IPS-NIHi7 (cell line): ENCODE measurements at regions not wholly inside any gene's neighbourhood (a gene's known extent, or its start where the extent isn't known, plus 50 kb on each side); places are given as distances from the start of the nearest gene placed in this dataset.

Experiments used
- DNase-seq: peaks from one replicate; pipeline ENCODE4 v3.0.0; 2012; ENCODE audit warnings: mixed read lengths; ENCODE audit errors: extremely low spot score

DNA sequence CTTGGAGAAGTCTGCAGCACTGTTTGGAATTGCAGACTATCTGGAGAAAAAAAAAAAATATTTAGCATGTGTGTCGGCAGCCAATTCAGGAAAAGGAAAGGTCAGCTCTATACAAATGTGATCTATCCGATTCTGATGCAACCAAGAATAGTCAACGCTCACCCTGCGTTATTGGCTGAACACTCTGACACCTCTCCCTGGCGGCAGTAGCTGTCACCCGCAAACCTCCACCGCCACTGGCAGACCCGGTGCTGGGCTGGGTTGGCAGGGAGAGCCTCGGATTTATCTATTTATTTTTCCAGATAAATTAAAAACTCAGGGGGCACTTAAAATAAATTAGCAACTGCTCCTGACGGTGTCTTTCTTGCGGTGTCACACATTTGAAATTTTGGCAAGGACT, 409.7 kb downstream of the VRK1 start:
- DNase-seq = no peak

DNA sequence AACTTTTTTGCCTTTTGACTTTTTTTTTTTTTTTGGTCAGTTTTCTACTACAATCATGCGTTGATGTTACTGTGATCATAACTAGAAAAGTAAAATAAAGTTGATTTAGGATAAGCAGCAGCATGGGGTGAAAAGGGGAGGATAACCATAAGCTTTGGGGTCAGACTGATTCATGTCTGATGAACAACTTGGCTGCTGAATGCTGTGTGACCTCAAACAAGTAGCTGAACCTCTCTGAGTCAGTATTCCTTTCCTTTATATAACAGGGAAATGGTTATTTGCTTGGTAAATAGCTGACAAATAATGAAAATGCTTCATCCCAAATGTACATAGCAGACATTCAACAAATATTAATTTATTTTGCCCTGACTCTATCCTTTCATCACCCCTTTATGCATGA, 413.0 kb downstream of the VRK1 start:
- DNase-seq = no peak

DNA sequence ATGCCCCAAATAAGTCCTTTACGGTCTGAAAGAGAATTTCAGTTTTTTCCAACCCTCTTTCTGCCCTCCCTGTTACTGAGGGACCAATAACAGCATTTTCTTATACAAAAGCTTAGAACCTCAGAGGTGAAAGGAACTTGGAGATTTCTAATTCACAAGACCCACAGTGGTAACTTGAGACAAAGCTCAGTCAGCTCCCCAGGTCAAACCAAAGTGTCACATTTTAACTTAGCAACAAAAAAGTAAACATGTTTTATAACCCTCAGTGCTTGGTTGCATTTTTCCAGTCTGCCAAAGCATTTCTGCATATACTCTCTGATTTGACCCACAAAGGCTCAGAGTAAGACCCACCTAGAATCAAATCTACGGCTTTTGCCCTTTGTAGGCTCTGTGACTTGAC, 415.2 kb downstream of the VRK1 start:
- DNase-seq = no peak

DNA sequence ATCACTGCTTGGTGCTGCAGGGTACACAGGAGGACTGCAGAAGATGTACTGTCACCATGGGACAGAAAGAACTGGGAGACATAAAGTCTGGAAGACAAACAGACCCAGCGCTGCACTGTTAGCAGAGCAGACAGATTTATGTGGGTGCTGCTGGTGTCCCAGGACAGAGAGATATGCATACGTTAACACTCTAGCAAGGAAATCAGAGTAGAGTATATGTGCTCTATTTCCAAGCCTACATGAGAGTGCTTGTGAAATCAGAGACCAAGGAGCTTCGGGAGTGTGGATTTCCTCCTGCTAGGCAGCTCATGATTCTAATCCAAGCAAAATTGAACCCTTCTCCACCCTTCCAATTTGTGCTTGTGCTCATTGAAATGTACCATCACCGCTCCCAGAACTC, 416.5 kb downstream of the VRK1 start:
- DNase-seq = no peak

DNA sequence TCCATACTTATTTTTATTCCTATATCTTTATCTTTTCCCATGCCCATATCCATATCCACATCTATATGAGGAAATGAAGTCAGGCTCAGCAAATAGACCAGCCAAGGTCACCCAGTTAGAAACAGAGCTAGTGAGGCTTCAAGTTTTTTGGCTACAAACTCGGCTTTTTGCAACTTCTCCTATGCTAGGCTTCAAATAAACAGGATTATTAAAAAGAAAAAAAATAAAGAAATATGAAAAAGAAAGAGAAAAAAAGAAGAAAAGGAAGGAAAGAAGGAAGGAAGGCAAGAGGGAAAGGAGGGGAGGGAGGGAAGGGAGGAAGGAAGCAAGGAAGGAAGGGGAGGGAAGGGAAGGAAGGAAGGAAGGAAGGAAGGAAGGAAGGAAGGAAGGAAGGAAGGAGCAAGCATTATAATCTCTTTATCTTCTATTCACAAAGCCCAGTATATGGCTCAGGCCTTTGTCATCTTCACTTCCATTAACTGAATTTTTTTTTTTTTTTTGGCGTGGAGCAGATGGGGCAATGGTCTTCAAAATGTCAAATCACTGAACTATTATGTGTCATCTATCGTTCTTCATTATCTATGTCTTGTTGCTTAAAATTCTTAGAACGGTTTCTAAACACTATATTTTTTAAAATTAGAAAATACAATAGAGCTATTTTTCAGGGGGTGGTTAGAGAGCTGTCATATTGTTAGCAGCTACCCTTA, 418.2 kb downstream of the VRK1 start:
- DNase-seq = no peak

DNA sequence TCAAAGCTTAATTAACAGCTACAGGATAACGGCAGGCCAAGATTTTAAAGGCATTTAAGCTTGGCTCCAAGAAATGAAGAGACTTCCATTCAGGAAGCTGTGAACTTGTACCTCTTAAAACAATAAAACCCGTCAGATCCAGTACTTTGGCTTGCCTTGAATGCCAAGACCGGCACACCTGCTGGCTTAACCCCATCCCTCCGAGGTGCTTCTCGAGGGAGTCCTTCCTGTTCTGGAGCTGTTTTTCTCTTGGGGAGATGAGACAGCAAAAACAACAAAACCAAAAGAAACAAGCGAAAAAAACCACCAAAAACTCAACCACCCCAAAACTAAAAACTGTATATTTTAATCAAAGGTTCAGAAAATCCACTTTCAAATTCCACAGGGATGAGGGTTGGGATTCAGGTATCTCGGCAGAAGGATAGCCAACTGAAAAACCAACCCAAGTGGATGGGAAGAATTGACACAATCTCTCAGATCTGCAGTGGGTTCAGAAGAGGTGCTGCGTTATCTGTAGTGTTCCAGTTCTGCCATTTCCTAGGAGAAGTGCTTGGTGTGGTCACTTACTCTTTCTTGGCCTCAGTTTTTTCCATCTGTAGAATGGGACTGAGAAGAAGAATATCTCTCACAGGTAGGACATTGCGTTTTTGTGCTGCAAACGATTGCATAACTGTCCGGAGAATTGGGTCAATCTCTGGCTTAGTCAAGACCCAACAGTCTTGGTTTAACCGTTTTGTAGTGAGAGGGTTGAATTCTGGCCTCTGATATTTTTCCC, 420.1 kb downstream of the VRK1 start:
- DNase-seq = no peak

DNA sequence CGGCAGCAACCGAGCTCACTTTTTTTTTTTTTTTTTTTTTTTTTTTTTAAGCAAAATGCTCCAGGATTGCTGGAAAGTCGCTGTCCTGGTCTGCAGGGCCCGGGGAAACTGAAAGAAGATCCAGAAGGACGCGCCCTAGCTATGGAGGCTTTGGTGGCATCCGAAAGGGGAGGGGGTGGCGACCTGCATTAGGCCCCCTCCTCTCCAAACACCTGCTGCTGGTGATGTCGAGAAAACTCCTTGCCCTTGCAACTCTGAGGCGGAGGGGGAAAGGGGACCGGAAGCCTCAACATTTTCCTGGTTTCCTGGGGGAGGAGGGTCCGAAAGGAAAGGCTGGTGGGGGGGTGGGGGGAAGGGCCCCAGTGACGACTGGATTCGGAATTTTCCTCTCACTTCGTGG, 421.1 kb downstream of the VRK1 start:
- DNase-seq = peak; percentile 37

DNA sequence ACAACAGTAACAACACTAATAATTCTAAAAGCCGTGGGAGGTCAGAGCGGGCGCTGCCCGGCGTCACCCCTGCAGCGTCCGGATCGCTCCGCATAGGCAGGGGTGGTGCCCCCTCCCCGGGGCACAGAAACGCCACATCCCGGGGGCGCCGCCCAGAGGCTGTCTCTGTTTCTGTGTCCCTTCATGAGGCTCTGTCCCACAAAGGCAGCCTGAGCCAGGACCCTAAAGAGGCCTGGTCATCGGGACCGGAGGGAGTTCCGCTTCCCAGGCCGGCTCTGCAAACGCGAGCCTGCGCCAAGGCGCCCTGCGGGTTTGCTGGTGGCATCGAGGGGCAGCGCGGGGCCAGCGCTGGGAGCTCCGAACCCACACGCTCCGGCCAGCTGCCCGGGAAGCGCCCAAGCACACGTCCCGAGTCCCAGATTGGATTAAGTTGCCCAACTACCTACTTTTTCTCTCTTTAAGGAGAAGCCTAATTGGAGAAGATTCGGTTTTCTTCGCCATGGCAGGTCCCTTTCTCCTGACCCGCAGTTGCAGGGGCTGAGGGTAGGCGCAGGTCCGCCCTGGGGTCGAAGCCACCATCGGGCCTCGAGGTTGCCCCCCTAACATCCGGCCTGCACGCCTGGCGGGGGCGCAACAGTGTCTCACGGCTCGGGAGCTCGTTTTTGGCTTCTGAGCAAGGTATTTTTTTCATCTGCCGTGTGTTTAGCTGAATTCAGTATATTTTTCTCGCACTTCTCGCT, 421.7 kb downstream of the VRK1 start:
- DNase-seq = peak; percentile 60

DNA sequence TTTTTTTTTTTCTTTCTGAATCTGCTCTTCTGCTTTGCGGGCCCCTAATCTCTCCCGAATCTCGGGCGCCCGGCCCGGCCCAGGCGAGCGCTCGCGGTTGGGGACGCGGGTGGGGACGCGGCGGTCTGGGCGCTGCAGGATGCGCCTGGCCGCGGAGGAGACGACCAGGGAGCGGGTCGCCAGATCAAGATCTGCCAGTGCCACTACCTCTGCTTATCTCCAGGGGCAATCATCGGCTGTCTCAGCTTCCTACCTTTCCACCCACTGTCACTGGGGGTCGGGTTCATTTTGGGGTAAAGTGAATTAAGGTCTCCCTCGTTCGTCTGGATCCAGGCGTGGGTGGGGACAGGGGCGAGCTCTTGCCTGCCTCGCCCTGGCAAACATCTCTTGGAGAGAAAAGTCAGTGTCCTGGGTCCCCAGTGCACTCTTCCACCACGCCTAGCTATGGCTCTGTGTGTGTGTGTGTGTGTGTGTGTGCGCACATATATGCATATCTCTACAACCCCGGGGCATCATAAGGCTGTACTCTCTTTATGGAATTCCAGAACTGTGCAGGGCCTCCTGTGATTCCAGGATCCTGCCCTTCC, 422.3 kb downstream of the VRK1 start:
- DNase-seq = no peak

DNA sequence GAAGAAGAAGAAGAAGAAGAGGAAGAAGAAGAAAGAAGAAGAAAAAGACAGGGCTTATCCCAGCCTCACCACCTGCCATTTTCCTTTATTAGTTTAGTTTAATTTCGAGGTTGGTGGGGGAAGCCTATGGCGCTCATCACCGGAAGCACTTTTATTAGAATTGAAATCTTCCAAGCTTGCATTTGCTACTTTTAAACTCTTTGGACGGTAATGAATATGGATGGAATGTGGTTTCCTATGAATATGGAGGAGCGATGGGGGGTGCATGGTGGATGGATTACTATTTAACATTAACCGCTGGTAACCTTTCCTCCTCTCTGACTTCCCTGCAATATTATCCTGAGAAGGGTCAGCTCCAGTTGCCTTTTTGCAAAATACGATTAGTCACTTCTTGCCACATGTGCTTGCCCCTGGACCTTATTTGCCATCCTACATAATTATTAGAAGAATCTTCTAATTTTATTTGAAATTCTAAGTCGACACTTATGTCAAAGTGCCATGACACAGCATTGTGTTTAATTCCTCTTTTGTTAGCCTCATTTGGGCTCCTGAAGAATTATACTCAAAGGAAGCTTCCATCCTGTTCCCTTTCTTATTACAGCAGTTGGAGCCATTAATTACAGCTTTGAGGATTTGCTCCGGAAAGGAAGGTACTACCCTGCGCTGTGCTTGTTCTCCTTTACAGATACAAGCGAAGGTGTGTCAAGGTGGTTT, 424.5 kb downstream of the VRK1 start:
- DNase-seq = no peak

DNA sequence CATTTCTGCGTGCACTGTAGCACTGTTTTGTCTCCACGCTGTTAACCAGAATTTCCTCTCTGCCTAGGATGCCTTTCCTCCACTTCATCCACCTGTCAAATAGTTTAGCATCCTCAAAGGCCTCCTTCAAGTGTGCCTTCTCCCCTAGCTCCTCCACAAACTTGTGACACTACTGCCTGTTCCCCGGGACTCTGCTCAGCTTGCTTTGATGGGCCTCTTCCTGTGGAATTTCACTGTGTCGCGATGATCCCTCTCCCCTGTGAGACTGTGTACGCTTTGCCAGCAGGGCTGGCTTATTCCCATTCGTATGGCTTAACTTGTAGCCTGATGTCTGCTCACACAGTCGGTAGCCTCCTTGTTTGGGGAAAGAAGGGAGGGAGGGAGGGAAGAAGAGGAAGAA, 426.8 kb downstream of the VRK1 start:
- no peak for DNase-seq

DNA sequence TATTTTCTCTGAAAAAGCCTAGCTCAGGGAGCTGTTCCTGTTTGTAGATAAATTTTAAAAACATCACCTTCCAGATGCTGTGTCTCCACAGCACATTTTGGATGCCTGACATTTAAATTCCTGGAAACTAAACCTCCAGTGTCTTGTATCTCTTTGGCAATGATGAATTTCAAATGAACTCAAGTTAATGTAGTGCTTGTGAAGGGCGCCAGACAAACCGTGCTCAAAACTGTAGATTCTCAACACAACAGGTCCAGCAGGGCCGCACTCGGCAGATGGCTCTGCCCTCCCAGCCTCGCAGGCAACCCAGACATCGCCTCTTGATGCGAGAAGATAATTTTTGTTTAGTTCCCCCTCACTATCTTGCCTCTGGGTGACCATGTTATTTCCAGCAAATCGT, 432.9 kb downstream of the VRK1 start:
- DNase-seq = no peak

DNA sequence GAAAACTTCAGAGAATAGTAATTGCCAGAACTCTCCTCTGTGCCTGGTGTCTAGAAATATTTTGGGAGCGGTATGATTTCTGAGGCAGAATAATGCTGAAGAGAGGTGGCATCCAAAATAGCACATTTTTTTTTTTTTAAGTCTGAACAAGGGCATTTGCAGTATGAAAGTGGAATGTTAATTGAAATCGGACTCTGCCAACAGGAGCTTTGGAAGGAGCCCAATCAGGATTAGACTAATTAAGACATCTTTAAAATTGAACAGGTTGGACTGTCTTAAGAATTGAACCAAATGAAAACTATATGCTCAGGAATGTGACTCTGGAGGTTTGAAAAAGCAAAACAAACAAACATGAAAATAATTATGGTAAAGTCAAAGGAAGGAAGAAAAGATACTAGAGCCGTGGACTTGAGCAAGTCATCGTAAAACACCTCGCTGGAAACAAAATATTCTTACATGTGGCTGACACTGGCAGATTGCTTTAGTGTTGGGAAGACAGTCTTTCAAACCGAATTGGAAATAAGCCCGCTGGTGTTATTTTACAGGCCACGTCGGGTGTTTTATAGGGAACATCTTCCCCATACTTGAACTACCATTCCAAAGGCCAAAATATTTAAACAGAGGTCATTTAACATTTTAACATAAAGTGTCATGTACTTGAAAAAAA, 436.3 kb downstream of the VRK1 start:
- DNase-seq = no peak

DNA sequence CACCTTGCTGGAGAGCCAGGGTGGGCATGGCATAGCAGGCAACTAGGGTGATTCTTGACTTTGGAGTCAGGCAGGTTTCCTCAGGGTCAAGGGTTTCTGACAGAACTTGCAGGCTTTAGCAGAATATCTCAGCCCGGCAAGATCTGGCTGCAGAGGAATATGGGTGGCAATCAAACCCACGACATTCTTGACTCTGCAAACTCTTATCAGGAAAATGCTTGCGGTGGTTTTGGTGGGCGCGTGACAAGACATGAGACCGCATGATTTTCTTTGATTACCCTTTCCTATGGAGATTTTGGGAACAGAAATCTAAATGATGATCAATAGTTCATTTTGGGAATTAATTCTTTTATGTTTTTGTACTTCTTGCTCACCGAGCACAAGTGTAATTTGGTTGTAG, 449.5 kb downstream of the VRK1 start:
- DNase-seq = no peak

DNA sequence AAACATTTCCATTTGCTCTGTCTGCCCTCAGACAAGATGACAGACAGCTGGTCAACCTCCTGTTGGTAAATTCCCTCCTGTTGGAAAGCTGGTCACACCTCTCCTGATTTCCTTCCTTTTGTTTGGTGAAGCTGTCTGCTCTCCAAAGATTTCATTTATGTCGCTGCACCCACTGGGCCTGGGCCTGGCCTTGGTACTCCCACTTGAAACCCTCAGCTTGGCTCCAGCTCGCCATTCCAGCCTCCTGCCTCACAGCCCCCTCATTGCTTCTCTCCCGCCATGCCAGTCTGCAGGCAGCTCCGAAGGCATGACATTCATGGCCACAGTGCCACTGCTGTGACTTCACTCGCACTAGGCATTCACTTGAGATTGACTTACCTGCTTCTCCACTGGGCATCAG, 451.8 kb downstream of the VRK1 start:
- no peak for DNase-seq

DNA sequence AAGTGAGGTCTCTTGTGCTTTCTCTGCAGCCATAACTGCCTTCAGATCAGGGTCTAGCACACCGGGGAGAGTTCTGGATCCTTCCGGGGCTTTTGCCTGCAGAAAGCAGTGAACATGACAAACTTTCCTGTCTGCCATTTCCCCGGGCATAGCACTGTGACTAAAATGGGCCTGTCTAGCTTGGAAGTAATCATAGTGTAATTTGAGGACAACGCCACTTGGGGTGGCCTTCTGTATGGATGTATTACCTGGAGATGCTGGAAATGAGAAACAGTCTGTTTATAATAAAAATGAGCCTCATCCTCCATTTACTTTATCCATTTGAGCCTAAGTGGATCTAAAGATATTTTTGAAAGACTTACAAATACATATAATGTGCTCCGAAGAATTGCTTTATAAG, 453.7 kb downstream of the VRK1 start:
- no peak for DNase-seq

DNA sequence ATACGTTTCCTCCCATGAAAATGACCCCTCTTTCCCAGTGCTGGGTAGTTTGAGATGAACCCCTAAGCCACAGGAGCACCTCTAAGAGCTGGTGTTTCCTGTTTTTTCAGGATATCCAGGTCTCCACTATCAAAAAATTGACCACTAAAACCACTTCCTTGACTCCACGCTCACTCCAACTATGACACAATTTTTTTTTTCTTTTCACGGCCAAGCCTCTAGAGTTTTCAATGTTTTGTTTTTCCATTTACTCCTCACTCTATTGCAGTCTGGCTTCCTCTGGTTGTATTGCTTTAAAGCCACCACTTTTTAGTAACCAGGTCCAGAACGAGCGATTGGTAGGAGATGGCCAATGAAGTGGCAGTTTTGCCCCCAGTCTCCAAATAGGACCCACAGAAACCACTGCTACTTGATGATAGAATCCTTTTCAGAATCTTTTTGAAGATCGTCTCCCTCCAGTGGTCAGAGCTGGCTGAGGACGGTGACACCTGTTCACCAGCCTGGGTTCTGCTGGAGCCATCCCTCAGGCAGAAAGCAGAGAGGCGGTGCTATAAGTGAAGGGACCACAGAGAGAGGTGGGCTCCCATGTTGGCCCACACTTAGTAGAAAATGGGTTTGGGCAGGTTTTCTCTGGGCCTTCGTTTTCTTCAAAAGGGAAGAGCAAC, 454.4 kb downstream of the VRK1 start:
- DNase-seq = peak; percentile 62

DNA sequence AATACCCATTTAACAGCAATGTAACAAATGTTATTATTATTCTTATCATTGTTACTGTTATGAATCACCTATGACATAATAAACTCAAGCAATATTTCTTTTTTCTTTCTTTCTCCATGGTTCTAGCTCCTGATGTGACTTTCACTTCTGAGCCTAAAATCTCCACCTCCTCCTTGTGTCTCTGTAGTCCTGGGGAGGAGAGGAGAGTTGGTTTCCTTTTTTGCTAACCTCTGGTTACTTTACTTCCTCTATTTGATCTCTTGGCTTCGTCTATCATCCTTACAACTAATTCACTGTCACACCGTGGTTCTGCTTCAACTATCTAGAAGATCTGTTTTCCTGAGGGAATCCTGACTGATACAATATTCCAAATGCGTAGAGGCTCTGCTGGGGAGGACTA, 456.6 kb downstream of the VRK1 start:
- DNase-seq = no peak

DNA sequence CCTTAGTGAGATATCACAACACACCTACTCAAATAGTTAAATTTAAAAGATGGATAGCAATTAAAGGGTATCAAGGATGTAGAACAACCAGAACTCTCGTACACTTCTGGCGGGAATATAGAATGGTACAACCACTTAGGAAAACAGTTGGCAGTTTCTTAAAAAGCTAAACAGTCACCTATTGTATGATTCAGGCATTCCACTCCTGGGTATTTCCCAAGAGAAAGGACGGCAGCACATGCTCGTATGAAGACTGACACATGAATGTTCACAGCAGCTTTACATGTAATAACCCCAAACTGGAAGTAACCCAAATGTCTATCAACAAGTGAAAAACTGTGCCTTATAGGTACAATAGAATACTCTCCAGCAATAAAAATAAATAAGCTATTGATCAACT, 465.2 kb downstream of the VRK1 start:
- no peak for DNase-seq

DNA sequence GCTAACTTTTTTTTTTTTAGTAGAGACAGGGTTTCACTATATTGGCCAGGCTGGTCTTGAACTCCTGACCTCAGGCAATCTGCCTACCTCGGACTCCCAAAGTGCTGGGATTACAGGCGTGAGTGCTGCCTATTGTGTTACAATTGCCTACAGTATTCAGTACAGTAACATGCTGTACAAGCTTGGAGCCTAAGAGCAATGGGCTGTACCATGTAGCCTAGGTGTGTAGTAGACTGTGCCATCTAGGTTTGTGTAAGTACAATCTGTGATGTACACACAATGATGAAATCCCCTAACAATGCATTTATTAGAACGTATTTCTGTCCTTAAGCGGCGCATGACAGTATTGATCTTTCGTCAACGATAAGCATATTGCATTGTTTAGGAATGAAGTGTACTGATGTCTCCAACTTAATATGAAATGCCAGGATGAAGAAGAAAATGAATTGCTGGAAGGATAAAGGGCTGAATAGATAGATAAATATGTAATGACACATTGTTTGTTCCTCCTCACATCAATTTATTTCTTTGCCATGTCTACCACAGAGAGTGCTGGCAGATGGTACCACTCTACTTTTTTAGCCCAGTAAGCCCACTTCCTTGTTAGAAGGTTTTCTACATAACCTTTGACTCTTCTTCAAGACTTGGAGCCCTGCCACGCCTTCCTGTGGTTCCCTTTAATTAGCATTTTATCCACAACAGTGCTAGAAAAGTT, 467.5 kb downstream of the VRK1 start:
- no peak for DNase-seq
